ENCODE measurements at regions not wholly inside any gene's neighbourhood (a gene's known extent, or its start where the extent isn't known, plus 50 kb on each side); places are given as distances from the start of the nearest gene placed in this dataset.

GRCh38 chr7:131148708-131149428, 178.8 kb upstream of the MKLN1 start:
- H3K27me3 ChIP-seq: no peaks in the 10 kb centered on the region
- H3K9me3 ChIP-seq: no peaks in the 10 kb centered on the region
- intact Hi-C loops (cut with DNase I): no loop called here
- H3K4me3 ChIP-seq: no peak overlapping the region
- no peak for DNase-seq (ENCODE audit: extremely low spot score)
- H3K4me1 ChIP-seq: peaks cover 0 to 2% (median 0%) of the 10 kb centered on the region in 4 donors
- no peak for TF ChIP-seq EP300 (IDR thresholded peaks at IDR 0.05)
- H3K27ac ChIP-seq (replicated peaks in 1 of 4): no peak overlapping the region
- H3K36me3 ChIP-seq: no peaks in the 10 kb centered on the region
- 85% methylated on average over 10 of the region's 10 CpGs for WGBS

GRCh38 chr7:131149429-131149773, 178.3 kb upstream of the MKLN1 start:
- no peak for DNase-seq (ENCODE audit: extremely low spot score)
- Histone ChIP-seq H3K9me3 (no peaks in the 10 kb centered on the region), H3K4me3 (no peak overlapping the region), H3K36me3 (no peaks in the 10 kb centered on the region), H3K27me3 (no peaks in the 10 kb centered on the region), H3K27ac (replicated peaks in 1 of 4) (no peak overlapping the region), H3K4me1 (peaks cover 0 to 2% (median 0%) of the 10 kb centered on the region in 4 donors)
- intact Hi-C loops (cut with DNase I): no loop called here
- TF ChIP-seq POLR2A (IDR thresholded peaks at IDR 0.05; ENCODE audit: low read depth) (no peak), CTCF (IDR thresholded peaks at IDR 0.05) (no peak), POLR2AphosphoS5 (IDR thresholded peaks at IDR 0.05) (no peak), EP300 (IDR thresholded peaks at IDR 0.05) (no peak)

GRCh38 chr7:131149840-131150239, 177.8 kb upstream of the MKLN1 start:
- H3K4me1 ChIP-seq: peaks cover 0 to 2% (median 0%) of the 10 kb centered on the region in 4 donors
- no peak overlapping the region for H3K27ac ChIP-seq (replicated peaks in 1 of 4)
- no peak for DNase-seq (ENCODE audit: extremely low spot score)
- intact Hi-C loops (cut with DNase I): no loop called here
- 85% methylated on average over 4 of the region's 4 CpGs for WGBS
- H3K4me3 ChIP-seq: no peak overlapping the region
- H3K27me3 ChIP-seq: no peaks in the 10 kb centered on the region
- H3K36me3 ChIP-seq: no peaks in the 10 kb centered on the region
- H3K9me3 ChIP-seq: no peaks in the 10 kb centered on the region
- TF ChIP-seq EP300 (IDR thresholded peaks at IDR 0.05) (no peak), POLR2A (IDR thresholded peaks at IDR 0.05; ENCODE audit: low read depth) (no peak), POLR2AphosphoS5 (IDR thresholded peaks at IDR 0.05) (no peak)

- 56% methylated on average over 3 of the region's 3 CpGs for WGBS
- DNase-seq (ENCODE audit: extremely low spot score): no peak
- TF ChIP-seq POLR2A (IDR thresholded peaks at IDR 0.05; ENCODE audit: low read depth) (no peak), CTCF (IDR thresholded peaks at IDR 0.05) (no peak), POLR2AphosphoS5 (IDR thresholded peaks at IDR 0.05) (no peak), EP300 (IDR thresholded peaks at IDR 0.05) (no peak)
- peaks cover 0 to 2% (median 0%) of the 10 kb centered on the region in 4 donors for H3K4me1 ChIP-seq
- H3K4me3 ChIP-seq: no peak overlapping the region
- H3K36me3 ChIP-seq: no peaks in the 10 kb centered on the region
- no peaks in the 10 kb centered on the region for H3K27me3 ChIP-seq
- intact Hi-C loops (cut with DNase I): no loop called here
- H3K27ac ChIP-seq (replicated peaks in 1 of 4): no peak overlapping the region
- H3K9me3 ChIP-seq: no peaks in the 10 kb centered on the region
Measured at GRCh38 chr7:131151034-131151433, 176.6 kb upstream of the MKLN1 start.

- no peaks in the 10 kb centered on the region for H3K27me3 ChIP-seq
- no peak for TF ChIP-seq EP300 (IDR thresholded peaks at IDR 0.05)
- no peak for TF ChIP-seq CTCF (IDR thresholded peaks at IDR 0.05)
- no peak for TF ChIP-seq POLR2AphosphoS5 (IDR thresholded peaks at IDR 0.05)
- TF ChIP-seq POLR2A (IDR thresholded peaks at IDR 0.05; ENCODE audit: low read depth): no peak
- H3K9me3 ChIP-seq: no peaks in the 10 kb centered on the region
- peaks cover 2 to 4% (median 3%) of the 10 kb centered on the region in 4 donors for H3K4me1 ChIP-seq
- H3K4me3 ChIP-seq: no peak overlapping the region
- intact Hi-C loops (cut with DNase I): no loop called here
- H3K27ac ChIP-seq (replicated peaks in 1 of 4): no peak overlapping the region
- H3K36me3 ChIP-seq: no peaks in the 10 kb centered on the region
- DNase-seq (ENCODE audit: extremely low spot score): no peak
Measured at GRCh38 chr7:131152766-131153165, 174.9 kb upstream of the MKLN1 start.

GRCh38 chr7:131154380-131154779, 173.3 kb upstream of the MKLN1 start:
- no peaks in the 10 kb centered on the region for H3K36me3 ChIP-seq
- H3K27me3 ChIP-seq: no peaks in the 10 kb centered on the region
- intact Hi-C loops (cut with DNase I): no loop called here
- no peak for DNase-seq (ENCODE audit: extremely low spot score)
- peaks cover 0 to 11% (median 8%) of the 10 kb centered on the region in 4 donors for H3K4me1 ChIP-seq
- no peak overlapping the region for H3K4me3 ChIP-seq
- H3K9me3 ChIP-seq: no peaks in the 10 kb centered on the region
- no peak overlapping the region for H3K27ac ChIP-seq (replicated peaks in 1 of 4)
- no peak for TF ChIP-seq POLR2AphosphoS5 (IDR thresholded peaks at IDR 0.05)
- no peak for TF ChIP-seq EP300 (IDR thresholded peaks at IDR 0.05)
- no peak for TF ChIP-seq CTCF (IDR thresholded peaks at IDR 0.05)
- no peak for TF ChIP-seq POLR2A (IDR thresholded peaks at IDR 0.05; ENCODE audit: low read depth)

All from esophagus muscularis mucosa (tissue), 4 donors.